HG02571 (cell line): ENCODE measurements at regions not wholly inside any gene's neighbourhood (a gene's known extent, or its start where the extent isn't known, plus 50 kb on each side); places are given as distances from the start of the nearest gene placed in this dataset.

Experiments
- ATAC-seq: cut with Tn5 transposase; IDR thresholded peaks from one replicate; pipeline ENCODE4 v1.9.1; 2021; ENCODE audit warnings: mild to moderate bottlenecking, moderate library complexity; ENCODE audit not compliant: unreplicated experiment

GRCh38 chr15:47412136-47412535 lies 305.2 kb upstream of the SEMA6D start:
- no peak for ATAC-seq

GRCh38 chr15:47412802-47413201 lies 304.5 kb upstream of the SEMA6D start:
- ATAC-seq: no peak

- no peak for ATAC-seq
Observed at GRCh38 chr15:47414207-47414606, 303.1 kb upstream of the SEMA6D start.

- no peak for ATAC-seq
Observed at GRCh38 chr15:47415539-47415971, 301.8 kb upstream of the SEMA6D start.

GRCh38 chr15:47422881-47423665 lies 294.2 kb upstream of the SEMA6D start:
- ATAC-seq: no peak

- ATAC-seq: no peak
Observed at GRCh38 chr15:47427463-47427862, 289.8 kb upstream of the SEMA6D start.

- no peak for ATAC-seq
Observed at GRCh38 chr15:47429376-47429775, 287.9 kb upstream of the SEMA6D start.

GRCh38 chr15:47431501-47431900 lies 285.8 kb upstream of the SEMA6D start:
- no peak for ATAC-seq

GRCh38 chr15:47432826-47433225 lies 284.5 kb upstream of the SEMA6D start:
- ATAC-seq: no peak

- ATAC-seq: no peak
Observed at GRCh38 chr15:47434596-47434995, 282.7 kb upstream of the SEMA6D start.

GRCh38 chr15:47437491-47437890 lies 279.8 kb upstream of the SEMA6D start:
- no peak for ATAC-seq

- ATAC-seq: no peak
Observed at GRCh38 chr15:47439146-47440111, 277.9 kb upstream of the SEMA6D start.

GRCh38 chr15:47442371-47442770 lies 274.9 kb upstream of the SEMA6D start:
- ATAC-seq: no peak

- ATAC-seq: no peak
Observed at GRCh38 chr15:47443839-47444238, 273.5 kb upstream of the SEMA6D start.

GRCh38 chr15:47445723-47446392 lies 271.4 kb upstream of the SEMA6D start:
- no peak for ATAC-seq

- ATAC-seq: no peak
Observed at GRCh38 chr15:47460795-47461573, 256.3 kb upstream of the SEMA6D start.

- ATAC-seq: no peak
Observed at GRCh38 chr15:47461652-47462141, 255.6 kb upstream of the SEMA6D start.

GRCh38 chr15:47466357-47466756 lies 250.9 kb upstream of the SEMA6D start:
- no peak for ATAC-seq

- ATAC-seq: no peak
Observed at GRCh38 chr15:47470983-47471382, 246.3 kb upstream of the SEMA6D start.

- ATAC-seq: no peak
Observed at GRCh38 chr15:47473106-47473725, 244.1 kb upstream of the SEMA6D start.
